GM21619 (cell line): ENCODE measurements at regions not wholly inside any gene's neighbourhood (a gene's known extent, or its start where the extent isn't known, plus 50 kb on each side); places are given as distances from the start of the nearest gene placed in this dataset.
A peak's percentile ranks its signal among the peaks of the same experiment; 100 is the strongest.
"Not testable (repeated sequence)": the region's sequence is repeated elsewhere in the genome, so short reads cannot be mapped to it uniquely, and the experiment has no call there.

ENCODE experiments used
- ATAC-seq: cut with Tn5 transposase; IDR thresholded peaks from one replicate; pipeline ENCODE4 v1.9.1; 2021; ENCODE audit not compliant: unreplicated experiment

GRCh38 chr2:236485519-236485918 lies 84.1 kb upstream of the ACKR3 start:
- no peak for ATAC-seq

GRCh38 chr2:236489083-236489482 lies 80.5 kb upstream of the ACKR3 start:
- ATAC-seq: not testable (repeated sequence)

- no peak for ATAC-seq
These were observed 79.7 kb upstream of the ACKR3 start for GRCh38 chr2:236489895-236490404.

GRCh38 chr2:236496340-236496739 lies 73.3 kb upstream of the ACKR3 start:
- no peak for ATAC-seq

GRCh38 chr2:236498369-236498768 lies 71.3 kb upstream of the ACKR3 start:
- no peak for ATAC-seq

GRCh38 chr2:236499691-236500578 lies 69.7 kb upstream of the ACKR3 start:
- ATAC-seq: no peak

- no peak for ATAC-seq
These were observed 68.6 kb upstream of the ACKR3 start for GRCh38 chr2:236501026-236501425.

GRCh38 chr2:236501531-236501930 lies 68.1 kb upstream of the ACKR3 start:
- no peak for ATAC-seq

GRCh38 chr2:236503100-236503499 lies 66.5 kb upstream of the ACKR3 start:
- no peak for ATAC-seq

- ATAC-seq: no peak
These were observed 66.0 kb upstream of the ACKR3 start for GRCh38 chr2:236503583-236503982.

GRCh38 chr2:236505041-236505440 lies 64.6 kb upstream of the ACKR3 start:
- ATAC-seq: no peak

GRCh38 chr2:236505648-236506047 lies 64.0 kb upstream of the ACKR3 start:
- ATAC-seq: no peak

GRCh38 chr2:236507393-236508085 lies 62.1 kb upstream of the ACKR3 start:
- no peak for ATAC-seq

GRCh38 chr2:236508466-236508865 lies 61.2 kb upstream of the ACKR3 start:
- ATAC-seq: no peak

- no peak for ATAC-seq
These were observed 59.6 kb upstream of the ACKR3 start for GRCh38 chr2:236510034-236510433.

GRCh38 chr2:236511266-236511665 lies 58.4 kb upstream of the ACKR3 start:
- no peak for ATAC-seq

GRCh38 chr2:236512267-236512666 lies 57.4 kb upstream of the ACKR3 start:
- no peak for ATAC-seq

- peak; percentile 93 for ATAC-seq
These were observed 56.7 kb upstream of the ACKR3 start for GRCh38 chr2:236512902-236513435.

- no peak for ATAC-seq
These were observed 55.7 kb upstream of the ACKR3 start for GRCh38 chr2:236513956-236514355.

GRCh38 chr2:236516708-236517107 lies 52.9 kb upstream of the ACKR3 start:
- no peak for ATAC-seq

GRCh38 chr2:236517251-236518031 lies 52.2 kb upstream of the ACKR3 start:
- no peak for ATAC-seq
